H9 (cell line): ENCODE measurements at regions not wholly inside any gene's neighbourhood (a gene's known extent, or its start where the extent isn't known, plus 50 kb on each side); places are given as distances from the start of the nearest gene placed in this dataset.

Experiments used
- DNase-seq: peaks from one replicate; pipeline ENCODE4 v3.0.0-alpha.2; 2017
- H2AFZ ChIP-seq: one replicate; pipeline ENCODE4 v1.6.1; 2013; ENCODE audit warnings: mild to moderate bottlenecking, low read length, control low read depth, moderate library complexity
- H2AK5ac ChIP-seq: 2 replicates; pipeline ENCODE4 v1.6.1; 2013; ENCODE audit warnings: low read length, control low read depth, mixed read lengths; ENCODE audit not compliant: insufficient read length
- H2BK120ac ChIP-seq: one replicate; pipeline ENCODE4 v1.6.1; 2013; ENCODE audit warnings: low read depth, mild to moderate bottlenecking, low read length, control low read depth, inconsistent platforms; ENCODE audit not compliant: poor library complexity, severe bottlenecking
- H2BK12ac ChIP-seq: 2 replicates; pipeline ENCODE4 v1.6.1; 2013; ENCODE audit warnings: low read length, control low read depth, mixed read lengths, low read depth; ENCODE audit not compliant: insufficient read length
- H2BK15ac ChIP-seq: 2 replicates; pipeline ENCODE4 v1.6.1; 2013; ENCODE audit warnings: low read depth, low read length, control low read depth
- H2BK20ac ChIP-seq: one replicate; pipeline ENCODE4 v1.6.1; 2013; ENCODE audit warnings: low read depth, mild to moderate bottlenecking, low read length, control low read depth, inconsistent platforms; ENCODE audit not compliant: poor library complexity, severe bottlenecking
- H2BK5ac ChIP-seq: 2 replicates; pipeline ENCODE4 v1.6.1; 2013; ENCODE audit warnings: low read length, control low read depth, mixed read lengths; ENCODE audit not compliant: insufficient read length
- H3K14ac ChIP-seq: 2 replicates; pipeline ENCODE4 v1.6.1; 2013; ENCODE audit warnings: low read length, control low read depth; ENCODE audit not compliant: insufficient read depth
- H3K18ac ChIP-seq: 2 replicates; pipeline ENCODE4 v1.6.1; 2013; ENCODE audit warnings: low read depth, mild to moderate bottlenecking, mixed read lengths, low read length, control low read depth; ENCODE audit not compliant: insufficient read length
- H3K23ac ChIP-seq: 2 replicates; pipeline ENCODE4 v1.6.1; 2013; ENCODE audit warnings: low read length, control low read depth, mixed read lengths, low read depth; ENCODE audit not compliant: insufficient read length
- H3K23me2 ChIP-seq: 2 replicates; pipeline ENCODE4 v1.6.1; 2013; ENCODE audit warnings: low read depth, mild to moderate bottlenecking, mixed read lengths, low read length, control low read depth; ENCODE audit not compliant: insufficient read length, poor library complexity, severe bottlenecking
- H3K27ac ChIP-seq: 2 replicates; pipeline ENCODE4 v1.5.1; 2013; ENCODE audit warnings: low read length, control low read depth, mixed read lengths, low read depth; ENCODE audit not compliant: insufficient read length
- H3K27me3 ChIP-seq: 2 replicates; pipeline ENCODE4 v1.6.1; 2013; ENCODE audit warnings: low read length, control low read depth, inconsistent platforms; ENCODE audit not compliant: insufficient read depth
- H3K4ac ChIP-seq: 2 replicates; pipeline ENCODE4 v1.6.1; 2013; ENCODE audit warnings: low read depth, mild to moderate bottlenecking, control low read depth, inconsistent platforms, low read length, moderate library complexity
- H3K4me1 ChIP-seq: 2 replicates; pipeline ENCODE4 v1.6.1; 2013; ENCODE audit warnings: low read length, control low read depth, inconsistent platforms; ENCODE audit not compliant: insufficient read depth
- H3K4me2 ChIP-seq: 2 replicates; pipeline ENCODE4 v1.6.1; 2013; ENCODE audit warnings: low read length, control low read depth, mixed read lengths; ENCODE audit not compliant: insufficient read length, insufficient read depth
- H3K56ac ChIP-seq: 2 replicates; pipeline ENCODE4 v1.6.1; 2013; ENCODE audit warnings: low read depth, mild to moderate bottlenecking, mixed read lengths, low read length, control low read depth; ENCODE audit not compliant: insufficient read length
- H3K79me1 ChIP-seq: 2 replicates; pipeline ENCODE4 v1.6.1; 2013; ENCODE audit warnings: low read depth, mild to moderate bottlenecking, moderate library complexity, low read length, control low read depth, inconsistent platforms; ENCODE audit not compliant: insufficient read depth, poor library complexity, severe bottlenecking
- H3K79me2 ChIP-seq: 2 replicates; pipeline ENCODE4 v1.6.1; 2013; ENCODE audit warnings: low read length, control low read depth, inconsistent platforms; ENCODE audit not compliant: insufficient read depth
- H3K9ac ChIP-seq: 2 replicates; pipeline ENCODE4 v1.6.1; 2013; ENCODE audit warnings: low read length, control low read depth, mixed read lengths; ENCODE audit not compliant: insufficient read length; ENCODE audit errors: extremely low read depth
- H3K9me3 ChIP-seq: one replicate; pipeline ENCODE4 v1.6.1; 2013; ENCODE audit warnings: low read depth, low read length, inconsistent platforms; ENCODE audit not compliant: control insufficient read depth
- H3T11ph ChIP-seq: one replicate; pipeline ENCODE4 v1.6.1; 2013; ENCODE audit warnings: mild to moderate bottlenecking, low read length, control low read depth, inconsistent platforms
- H4K20me1 ChIP-seq: one replicate; pipeline ENCODE4 v1.6.1; 2013; ENCODE audit not compliant: control insufficient read depth, insufficient read length, insufficient read depth
- H4K5ac ChIP-seq: 2 replicates; pipeline ENCODE4 v1.6.1; 2013; ENCODE audit warnings: low read depth, mild to moderate bottlenecking, mixed read lengths, low read length, control low read depth; ENCODE audit not compliant: insufficient read length
- H4K8ac ChIP-seq: replicated peaks from 2 replicates; pipeline ENCODE4 v1.6.1; 2013; ENCODE audit warnings: low read length, control low read depth, mixed read lengths, low read depth; ENCODE audit not compliant: insufficient read length
- H4K91ac ChIP-seq: 2 replicates; pipeline ENCODE4 v1.6.1; 2013; ENCODE audit warnings: low read depth, mild to moderate bottlenecking, moderate library complexity, mixed read lengths, low read length, control low read depth; ENCODE audit not compliant: insufficient read length
- H3K27ac Mint-ChIP-seq, 3 experiments: 2 replicates in 2 of 3; 3 replicates in 1 of 3; pipeline ENCODE4 v1.8.0; 2020 to 2021; ENCODE audit warnings: mixed read lengths in 3 of 3, mild to moderate bottlenecking in 1 of 3, moderate library complexity in 1 of 3
- H3K27me3 Mint-ChIP-seq: 2 replicates; pipeline ENCODE4 v1.8.0; 2021; ENCODE audit warnings: low read depth, mild to moderate bottlenecking, moderate library complexity, mixed read lengths
- H3K36me3 Mint-ChIP-seq, 3 experiments: 2 replicates in 2 of 3; 3 replicates in 1 of 3; pipeline ENCODE4 v1.8.0; 2020 to 2021; ENCODE audit warnings: low read depth in 3 of 3, mixed read lengths in 3 of 3; ENCODE audit not compliant: insufficient read depth in 1 of 3
- H3K4me1 Mint-ChIP-seq, 2 experiments: 2 replicates each; pipeline ENCODE4 v1.8.0; 2020; ENCODE audit warnings: mixed read lengths in 2 of 2
- H3K4me3 Mint-ChIP-seq, 2 experiments: 2 replicates in 1 of 2; 3 replicates in 1 of 2; pipeline ENCODE4 v1.8.0; 2020 to 2021; ENCODE audit warnings: mild to moderate bottlenecking in 2 of 2, mixed read lengths in 2 of 2, moderate library complexity in 1 of 2
- H3K9me3 Mint-ChIP-seq, 2 experiments: 2 replicates in 1 of 2; 3 replicates in 1 of 2; pipeline ENCODE4 v1.8.0; 2020; ENCODE audit warnings: mild to moderate bottlenecking in 2 of 2, mixed read lengths in 2 of 2, moderate library complexity in 1 of 2
- WGBS: extraction: QIAGEN DNeasy Blood & Tissue Kit; methylation state at CpG from one replicate; pipeline ENCODE4 v1.1.7; 2013; ENCODE audit warnings: missing lambda C conversion rate, low lambda C conversion rate, mixed read lengths; ENCODE audit not compliant: insufficient read length; ENCODE audit errors: extremely low coverage; 5-methylcytosine and 5-hydroxymethylcytosine counted together
- TF ChIP-seq, protein P1 (sequence below): fragments of 200-600 bp; sonication (generic); conservative IDR thresholded peaks from 3 replicates; pipeline ENCODE4 v1.8.0; 2021; ENCODE audit warnings: antibody characterized with exemption, mild to moderate bottlenecking

DNA sequence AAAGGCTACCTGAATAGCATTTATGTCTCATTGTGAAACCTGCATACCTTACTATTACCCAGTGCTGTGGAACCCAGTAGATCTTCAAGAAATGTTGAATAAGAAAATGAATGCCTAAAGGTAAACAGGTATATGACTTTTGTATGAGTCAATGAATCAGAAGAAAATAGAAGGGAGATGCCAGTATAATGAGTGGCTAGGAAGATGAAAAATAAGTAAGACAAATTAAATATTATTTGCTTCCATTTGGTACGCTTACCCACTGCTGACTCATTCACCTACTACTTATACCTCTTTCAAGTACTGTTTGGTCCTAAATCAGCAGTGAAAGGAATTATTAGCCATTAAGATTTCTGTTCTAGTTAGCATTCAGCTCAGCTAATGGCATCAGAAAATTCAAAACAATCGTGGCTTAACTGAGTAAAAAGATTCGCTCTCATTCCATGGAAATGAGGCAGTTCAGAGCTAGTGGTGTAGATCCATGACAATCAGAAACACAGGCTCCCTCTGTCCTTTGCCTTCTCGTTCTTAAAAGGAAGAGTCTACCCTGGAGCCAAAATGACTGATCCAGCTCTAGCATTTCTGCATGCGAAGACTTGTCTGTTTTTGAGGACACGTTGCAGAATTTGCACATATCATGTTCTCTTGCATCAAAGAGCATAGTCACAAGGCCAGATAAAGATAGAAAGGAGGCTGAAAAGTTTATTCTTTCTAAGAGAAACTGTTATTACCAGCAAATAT is 705.8 kb upstream of the USP15 start:
- H3K4me1 Mint-ChIP-seq, result peaks cover 2 to 4% of the 10 kb centered on the region in 2 experiments; a peak in 2 of 4 replicates
- no peak overlapping the region for H2BK15ac ChIP-seq

More for the DNA sequence above, 705.8 kb upstream of the USP15 start:
- Histone ChIP-seq H2BK5ac (no peak overlapping the region), H4K20me1 (no peaks in the 10 kb centered on the region), H3K4ac (no peak overlapping the region), H2AK5ac (no peak overlapping the region), H3K23ac (no peak overlapping the region), H4K8ac (no peak overlapping the region), H3K4me1 (no peaks in the 10 kb centered on the region), H3K4me2 (no peak overlapping the region), H2BK120ac (no peak overlapping the region), H2BK12ac (no peak overlapping the region), H3K27me3 (no peaks in the 10 kb centered on the region), H3K79me2 (no peaks in the 10 kb centered on the region), H4K5ac (no peak overlapping the region), H3K79me1 (no peaks in the 10 kb centered on the region), H3T11ph (no peak overlapping the region), H2BK20ac (no peak overlapping the region), H3K14ac (no peak overlapping the region; the same call in 1 of the 2 replicates), H3K18ac (no peak overlapping the region), H2AFZ (no peak overlapping the region), H3K23me2 (no peaks in the 10 kb centered on the region), H3K9me3 (no peaks in the 10 kb centered on the region), H4K91ac (no peak overlapping the region), H3K9ac (no peak overlapping the region), H3K27ac (no peak overlapping the region), H3K56ac (no peak overlapping the region)
- DNase-seq, result no peak
- TF ChIP-seq, protein P1, sequence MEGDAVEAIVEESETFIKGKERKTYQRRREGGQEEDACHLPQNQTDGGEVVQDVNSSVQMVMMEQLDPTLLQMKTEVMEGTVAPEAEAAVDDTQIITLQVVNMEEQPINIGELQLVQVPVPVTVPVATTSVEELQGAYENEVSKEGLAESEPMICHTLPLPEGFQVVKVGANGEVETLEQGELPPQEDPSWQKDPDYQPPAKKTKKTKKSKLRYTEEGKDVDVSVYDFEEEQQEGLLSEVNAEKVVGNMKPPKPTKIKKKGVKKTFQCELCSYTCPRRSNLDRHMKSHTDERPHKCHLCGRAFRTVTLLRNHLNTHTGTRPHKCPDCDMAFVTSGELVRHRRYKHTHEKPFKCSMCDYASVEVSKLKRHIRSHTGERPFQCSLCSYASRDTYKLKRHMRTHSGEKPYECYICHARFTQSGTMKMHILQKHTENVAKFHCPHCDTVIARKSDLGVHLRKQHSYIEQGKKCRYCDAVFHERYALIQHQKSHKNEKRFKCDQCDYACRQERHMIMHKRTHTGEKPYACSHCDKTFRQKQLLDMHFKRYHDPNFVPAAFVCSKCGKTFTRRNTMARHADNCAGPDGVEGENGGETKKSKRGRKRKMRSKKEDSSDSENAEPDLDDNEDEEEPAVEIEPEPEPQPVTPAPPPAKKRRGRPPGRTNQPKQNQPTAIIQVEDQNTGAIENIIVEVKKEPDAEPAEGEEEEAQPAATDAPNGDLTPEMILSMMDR, result no peak
- Mint-ChIP-seq H3K9me3 (peaks cover 6 to 7% of the 10 kb centered on the region in 2 experiments; a peak in 4 of 5 replicates), H3K36me3 (peaks cover 0 to 8% (median 6%) of the 10 kb centered on the region in 3 experiments; a peak in 4 of 7 replicates), H3K27me3 (no peaks in the 10 kb centered on the region), H3K27ac (no peak overlapping the region), H3K4me3 (no peak overlapping the region)
- no CpG with 5 or more reads among the region's 6 CpGs for WGBS
